HG03025 (cell line): ENCODE measurements at regions not wholly inside any gene's neighbourhood (a gene's known extent, or its start where the extent isn't known, plus 50 kb on each side); places are given as distances from the start of the nearest gene placed in this dataset.

Experiments used
- ATAC-seq: cut with Tn5 transposase; IDR thresholded peaks from one replicate; pipeline ENCODE4 v1.9.1; 2021; ENCODE audit warnings: mild to moderate bottlenecking, moderate library complexity; ENCODE audit not compliant: unreplicated experiment, low FRiP score

- ATAC-seq = no peak
Measured at GRCh38 chr15:93166675-93167074, 77.7 kb upstream of the RGMA start.

GRCh38 chr15:93165734-93166470 lies 76.9 kb upstream of the RGMA start:
- ATAC-seq = no peak

- ATAC-seq = no peak
Measured at GRCh38 chr15:93164409-93164808, 75.4 kb upstream of the RGMA start.

- no peak for ATAC-seq
Measured at GRCh38 chr15:93162560-93162959, 73.5 kb upstream of the RGMA start.

GRCh38 chr15:93159930-93160329 lies 70.9 kb upstream of the RGMA start:
- no peak for ATAC-seq

GRCh38 chr15:93158097-93158900 lies 69.3 kb upstream of the RGMA start:
- ATAC-seq = no peak

- no peak for ATAC-seq
Measured at GRCh38 chr15:93154666-93155065, 65.7 kb upstream of the RGMA start.

GRCh38 chr15:93152951-93153350 lies 63.9 kb upstream of the RGMA start:
- no peak for ATAC-seq

- no peak for ATAC-seq
Measured at GRCh38 chr15:93152360-93152759, 63.3 kb upstream of the RGMA start.

- no peak for ATAC-seq
Measured at GRCh38 chr15:93150910-93151881, 62.2 kb upstream of the RGMA start.

GRCh38 chr15:93146601-93147000 lies 57.6 kb upstream of the RGMA start:
- ATAC-seq = no peak

GRCh38 chr15:93146196-93146595 lies 57.2 kb upstream of the RGMA start:
- no peak for ATAC-seq

GRCh38 chr15:93144463-93145236 lies 55.6 kb upstream of the RGMA start:
- no peak for ATAC-seq

- no peak for ATAC-seq
Measured at GRCh38 chr15:93143186-93143585, 54.2 kb upstream of the RGMA start.

GRCh38 chr15:93141371-93141794 lies 52.4 kb upstream of the RGMA start:
- ATAC-seq = peak; percentile 98

- ATAC-seq = no peak
Measured at GRCh38 chr15:93139436-93139835, 50.4 kb upstream of the RGMA start.

GRCh38 chr15:93138681-93139250 lies 49.8 kb upstream of the RGMA start:
- no peak for ATAC-seq
